Cardiac fibroblast (primary cell): ENCODE measurements at regions not wholly inside any gene's neighbourhood (a gene's known extent, or its start where the extent isn't known, plus 50 kb on each side); places are given as distances from the start of the nearest gene placed in this dataset.
"Not testable (repeated sequence)": the region's sequence is repeated elsewhere in the genome, so short reads cannot be mapped to it uniquely, and the experiment has no call there.

ENCODE experiments used
- DNase-seq, 2 donors: peaks; one replicate each; pipeline versions ENCODE4 v3.0.0 to v3.0.0-alpha.2; 2010; ENCODE audit warnings: low read depth in 2 of 2
- H3K4me3 ChIP-seq, 2 donors: replicated peaks in 1 of 2; 1 replicate in 1 of 2; 2 replicates in 1 of 2; pipeline ENCODE4 v1.5.1; 2011; ENCODE audit warnings: low read depth in 2 of 2, low read length in 2 of 2, mild to moderate bottlenecking in 2 of 2, moderate library complexity in 1 of 2

DNA sequence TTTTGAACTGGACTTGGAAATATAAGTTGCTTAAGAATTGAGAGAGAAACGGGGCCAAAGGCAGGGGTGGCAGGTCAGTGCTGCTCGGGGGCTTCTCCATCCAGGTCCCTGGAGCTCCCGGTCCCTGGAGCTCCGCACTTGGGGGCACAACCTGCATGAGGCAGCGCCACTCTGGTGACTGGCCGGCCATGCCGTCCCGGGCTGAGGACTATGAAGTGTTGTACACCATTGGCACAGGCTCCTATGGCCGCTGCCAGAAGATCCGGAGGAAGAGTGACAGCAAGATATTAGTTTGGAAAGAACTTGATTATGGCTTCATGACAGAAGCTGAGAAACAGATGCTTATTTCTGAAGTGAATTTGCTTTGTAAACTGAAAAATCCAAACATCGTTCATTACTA lies 76.9 kb upstream of the POTEG start:
- not testable (repeated sequence) for DNase-seq, H3K4me3 ChIP-seq

DNA sequence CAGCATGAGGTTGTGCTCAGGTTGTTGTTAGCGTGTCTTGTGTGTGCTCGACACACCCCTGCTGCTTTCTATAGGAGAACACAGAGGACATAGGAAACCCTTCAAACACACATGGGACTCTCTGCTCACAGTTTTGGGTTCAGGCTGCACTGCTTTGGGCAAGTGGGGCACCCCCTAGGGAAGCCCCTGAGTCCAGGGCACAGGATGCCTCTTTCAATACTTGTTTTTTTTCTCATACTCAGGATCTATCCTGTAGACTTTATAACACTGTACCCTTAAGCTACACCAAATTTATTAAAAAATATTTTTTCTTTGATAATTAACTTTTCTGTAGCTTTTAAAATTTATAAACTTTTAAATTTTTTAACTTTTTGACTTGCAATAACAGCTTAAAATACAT lies 55.3 kb upstream of the POTEG start:
- not testable (repeated sequence) for DNase-seq, H3K4me3 ChIP-seq

DNA sequence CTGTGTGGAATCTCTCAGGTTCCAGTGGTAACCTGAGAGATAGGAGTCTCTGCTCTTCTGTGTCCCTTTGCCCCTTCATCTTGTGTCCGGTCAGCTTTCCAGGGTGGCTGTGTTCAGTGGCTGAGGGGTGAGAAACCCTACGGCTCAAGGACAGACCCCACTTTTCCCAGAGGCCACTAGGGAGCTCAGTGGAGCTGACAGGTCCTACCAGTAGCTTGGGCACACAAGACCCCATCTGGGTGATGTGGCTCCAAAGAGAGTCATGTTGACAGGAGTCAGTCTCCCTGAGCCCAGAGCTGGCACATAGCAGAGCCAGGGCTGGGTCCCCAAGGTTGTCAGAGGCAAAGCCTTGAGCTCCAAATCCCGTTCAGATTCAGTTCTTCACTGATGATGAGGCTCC lies 54.3 kb upstream of the POTEG start:
- not testable (repeated sequence) for DNase-seq, H3K4me3 ChIP-seq

DNA sequence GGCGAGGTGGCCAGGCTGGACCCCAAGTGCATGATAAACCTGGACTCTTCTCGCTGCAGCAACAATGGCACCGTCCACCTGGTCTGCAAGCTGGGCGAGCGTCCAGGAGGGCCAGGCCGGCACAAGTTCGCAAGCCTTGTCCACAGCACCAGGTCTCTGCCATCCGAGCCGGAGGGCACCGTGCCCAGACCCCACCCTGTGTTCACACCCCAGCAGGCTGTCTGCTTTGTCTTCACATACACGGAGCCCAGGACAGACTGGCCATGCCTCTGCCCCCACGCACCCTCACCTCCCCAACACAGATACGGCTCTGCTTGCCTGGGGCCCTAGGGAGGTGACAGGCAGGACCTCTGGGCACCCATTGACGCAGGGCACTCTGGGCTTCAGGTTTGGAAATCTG lies 53.5 kb upstream of the POTEG start:
- not testable (repeated sequence) for DNase-seq, H3K4me3 ChIP-seq

DNA sequence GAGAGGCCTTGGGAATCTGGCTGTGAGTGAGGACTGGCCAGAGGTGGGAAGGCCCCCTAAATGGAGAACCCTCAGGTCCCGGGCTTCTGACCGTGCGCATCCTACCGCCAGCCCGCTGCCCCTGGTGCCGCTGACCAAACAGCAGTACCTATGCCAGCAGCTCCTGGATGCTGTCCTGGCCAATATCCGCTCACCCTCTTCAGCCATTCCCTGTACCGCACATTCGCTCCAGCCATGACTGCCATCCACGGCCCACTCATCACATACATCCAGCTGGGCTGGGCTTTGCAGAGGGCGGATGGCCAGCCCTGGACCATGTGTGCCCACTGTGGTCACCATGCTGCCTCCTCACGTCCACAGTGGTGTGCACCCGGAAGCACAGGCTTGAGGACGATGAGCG lies 53.1 kb upstream of the POTEG start:
- DNase-seq, H3K4me3 ChIP-seq: not testable (repeated sequence)

DNA sequence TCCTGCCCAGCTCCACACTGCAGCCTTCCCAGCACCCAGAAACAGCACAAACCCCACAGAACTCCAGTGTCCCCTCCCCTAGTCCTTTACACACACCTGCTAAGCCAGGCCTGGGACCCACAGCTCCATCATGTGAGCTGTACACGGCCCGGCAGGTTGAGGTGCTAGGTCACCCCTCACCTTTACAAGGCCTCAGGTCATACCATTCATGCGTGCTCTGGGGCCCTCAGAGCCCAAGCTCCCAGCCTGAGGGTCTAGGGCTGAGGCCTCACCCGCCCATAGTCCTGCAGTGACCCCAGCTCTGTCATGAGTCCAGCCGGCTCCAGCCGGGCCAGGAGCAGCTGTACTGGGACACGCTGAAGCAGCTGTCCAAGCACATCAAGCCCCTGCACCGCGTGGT lies 51.2 kb upstream of the POTEG start:
- peak in 1 of 2 donors; percentile 0 for DNase-seq
- not testable (repeated sequence) for H3K4me3 ChIP-seq
